Heart right ventricle (tissue), 16 donors: ENCODE measurements at regions not wholly inside any gene's neighbourhood (a gene's known extent, or its start where the extent isn't known, plus 50 kb on each side); places are given as distances from the start of the nearest gene placed in this dataset.
"Not testable (repeated sequence)": the region's sequence is repeated elsewhere in the genome, so short reads cannot be mapped to it uniquely, and the experiment has no call there.

ENCODE experiments used
- ATAC-seq, 8 donors: fragments of 200-7000 bp; cut with Tn5 transposase; one replicate each; pipeline ENCODE4 v1.9.1; 2020; ENCODE audit warnings: mild to moderate bottlenecking in 8 of 8, moderate library complexity in 8 of 8, moderate number of reproducible peaks in 1 of 8
- DNase-seq, 2 donors: peaks; one replicate each; pipeline ENCODE4 v3.0.0-alpha.2; 2020
- H3K27ac ChIP-seq, 10 donors: fragments of 200-600 bp; sonication (generic) in 2 of 10; one replicate each; pipeline versions ENCODE4 v1.5.0 to v1.8.0; 2020 to 2022; ENCODE audit warnings: mild to moderate bottlenecking in 3 of 10
- H3K27me3 ChIP-seq, 7 donors: fragments of 200-600 bp; one replicate each; pipeline ENCODE4 v1.8.0; 2021 to 2022; ENCODE audit warnings: mild to moderate bottlenecking in 2 of 7
- H3K36me3 ChIP-seq, 9 donors: fragments of 200-600 bp; sonication (generic) in 1 of 9; one replicate each; pipeline versions ENCODE4 v1.5.0 to v1.8.0; 2020 to 2022; ENCODE audit warnings: mild to moderate bottlenecking in 2 of 9
- H3K4me1 ChIP-seq, 9 donors: fragments of 200-600 bp; sonication (generic) in 1 of 9; one replicate each; pipeline versions ENCODE4 v1.5.0 to v1.8.0; 2020 to 2022; ENCODE audit warnings: mild to moderate bottlenecking in 4 of 9
- H3K4me3 ChIP-seq, 10 donors: fragments of 200-600 bp; sonication (generic) in 2 of 10; one replicate each; pipeline versions ENCODE4 v1.5.0 to v1.8.0; 2020 to 2022; ENCODE audit warnings: mild to moderate bottlenecking in 7 of 10, moderate library complexity in 2 of 10
- H3K9me3 ChIP-seq, 11 donors: fragments of 200-600 bp in 10 of 11; sonication (generic) in 2 of 11; one replicate each; pipeline versions ENCODE4 v1.5.0 to v1.8.0; 2013 to 2022; ENCODE audit warnings: mild to moderate bottlenecking in 2 of 11, control low read depth in 1 of 11, moderate library complexity in 1 of 11
- CTCF ChIP-seq, 9 donors: fragments of 200-600 bp; sonication (generic) in 2 of 9; IDR thresholded peaks; one replicate each; pipeline versions ENCODE4 v1.5.0 to v1.8.0; 2021 to 2022; ENCODE audit warnings: antibody characterized with exemption in 9 of 9, mild to moderate bottlenecking in 5 of 9, moderate library complexity in 1 of 9
- WGBS, 2 donors: extraction: QIAGEN DNeasy Blood & Tissue Kit; methylation state at CpG; one replicate each; pipeline ENCODE4 v1.1.7; 2013; ENCODE audit warnings: inconsistent platforms in 1 of 2; 5-methylcytosine and 5-hydroxymethylcytosine counted together
- intact Hi-C, 10 donors: fragments of 100-400 bp; cut with DNase I; formaldehyde crosslinking; loops; one replicate each; pipeline versions ENCODE4 v1.11.1 to v1.14.2; 2022
- donor health status: Arrhythmogenic right ventricular cardiomyopathy.
- donor health status: ischemic (EF 13 %, LVEDD 7.1; RV severe dilation, severe dysfunction).
- donor health status: healthy with polysubstance abuse.
- donor health status: DM: no; HTN: yes; CAD: no.
- donor health status: DM: no; HTN: no; CAD: no.
- donor health status: ischemic (EF 25% LVEDD 6.9; RV normal size, moderate dysfunction).
- donor health status: ischemic (EF 25% LVEDD 5.7; RV mildly dilated, moderate dysfunction).
- donor health status: healthy.
- donor health status: DM: yes; HTN: yes; CAD: no.
- donor health status: Ischemic cardiomyopathy.
- donor health status: ischemic (EF 35%, LVEDD 5.7; RV mildly dilated, moderate dysfunction).
- donor health status: nonischemic (EF 11% LVEDD 7.7; RV severe dilation, severe dysfunction).
- donor health status: DM: yes; HTN: yes; CAD: no.
- donor health status: PGD.
- donor health status: ischemic (EF 29% LVEDD 5.4; RV normal size, mild dysfunction).
- donor health status: nonischemic (EF 23%, LVEDD 6.1; RV moderate dilation, normal function).

GRCh38 chr15:62666046-62666445 is 376.5 kb upstream of the TPM1 start:
- DNase-seq = no peak
- no peak overlapping the region for H3K4me3 ChIP-seq
- peaks cover 0 to 9% (median 0%) of the 10 kb centered on the region in 9 donors for H3K36me3 ChIP-seq
- 87 to 93% methylated on average over 4 of the region's 4 CpGs for WGBS, 2 donors
- peaks cover 0 to 10% (median 0%) of the 10 kb centered on the region in 9 donors for H3K4me1 ChIP-seq
- H3K9me3 ChIP-seq = peaks cover 0 to 9% (median 0%) of the 10 kb centered on the region in 11 donors
- H3K27me3 ChIP-seq = no peaks in the 10 kb centered on the region
- no peak for ATAC-seq
- H3K27ac ChIP-seq = peak overlapping the region in 2 of 10 donors; percentile 2 to 59
- intact Hi-C loops = loop anchor here in 1 of 10 donors (10.0 kb wide), 1 partner anchor 51 kb away; no protein-coding TSS in a partner anchor
- TF ChIP-seq CTCF (IDR thresholded peaks at IDR 0.05) = no peak

GRCh38 chr15:62672268-62672667 is 370.3 kb upstream of the TPM1 start:
- Histone ChIP-seq H3K4me3 (no peak overlapping the region), H3K9me3 (peaks cover 0 to 9% (median 0%) of the 10 kb centered on the region in 11 donors), H3K4me1 (no peaks in the 10 kb centered on the region), H3K36me3 (peaks cover 0 to 37% (median 7%) of the 10 kb centered on the region in 9 donors), H3K27me3 (no peaks in the 10 kb centered on the region), H3K27ac (no peak overlapping the region)
- WGBS, 2 donors = 68 to 77% methylated on average over 2 of the region's 2 CpGs
- TF ChIP-seq CTCF (IDR thresholded peaks at IDR 0.05) = no peak
- DNase-seq (no peak), ATAC-seq (no peak)
- intact Hi-C loops = no loop called here

GRCh38 chr15:62676891-62677290 is 365.7 kb upstream of the TPM1 start:
- intact Hi-C loops = loop anchor here in 1 of 10 donors (5.0 kb wide), 1 partner anchor 360 kb away; no protein-coding TSS in a partner anchor
- no peak for DNase-seq
- ATAC-seq = no peak
- TF ChIP-seq CTCF (IDR thresholded peaks at IDR 0.05) = no peak
- Histone ChIP-seq H3K9me3 (no peaks in the 10 kb centered on the region), H3K27ac (no peak overlapping the region), H3K4me3 (no peak overlapping the region), H3K36me3 (peaks cover 0 to 64% (median 14%) of the 10 kb centered on the region in 9 donors), H3K4me1 (no peaks in the 10 kb centered on the region), H3K27me3 (no peaks in the 10 kb centered on the region)
- WGBS, 2 donors = 96 to 98% methylated on average over 6 of the region's 6 CpGs

- no peak overlapping the region for H3K27ac ChIP-seq
- WGBS, 2 donors = 95 to 98% methylated on average over 6 of the region's 6 CpGs
- no peaks in the 10 kb centered on the region for H3K9me3 ChIP-seq
- peaks cover 0 to 38% (median 7%) of the 10 kb centered on the region in 9 donors for H3K36me3 ChIP-seq
- no peak overlapping the region for H3K4me3 ChIP-seq
- H3K27me3 ChIP-seq = no peaks in the 10 kb centered on the region
- DNase-seq (no peak), ATAC-seq (no peak)
- H3K4me1 ChIP-seq = peaks cover 0 to 16% (median 4%) of the 10 kb centered on the region in 9 donors
- TF ChIP-seq CTCF (IDR thresholded peaks at IDR 0.05) = no peak
- intact Hi-C loops = no loop called here
Measured at GRCh38 chr15:62681939-62682896, 360.3 kb upstream of the TPM1 start.

GRCh38 chr15:62683192-62683591 is 359.4 kb upstream of the TPM1 start:
- DNase-seq, H3K4me3 ChIP-seq, intact Hi-C loops, H3K9me3 ChIP-seq, H3K27me3 ChIP-seq, ATAC-seq: not testable (repeated sequence)
- H3K27ac ChIP-seq = peak overlapping the region in 1 of 10 donors; percentile 64
- H3K4me1 ChIP-seq = peaks cover 0 to 16% (median 4%) of the 10 kb centered on the region in 9 donors
- peaks cover 0 to 38% (median 0%) of the 10 kb centered on the region in 9 donors for H3K36me3 ChIP-seq
- 97 to 99% methylated on average over 7 of the region's 8 CpGs for WGBS, 2 donors
